HepG2 (cell line): ENCODE measurements at regions not wholly inside any gene's neighbourhood (a gene's known extent, or its start where the extent isn't known, plus 50 kb on each side); places are given as distances from the start of the nearest gene placed in this dataset.

ENCODE experiments used
- FOSL2 ChIP-seq: sonication (generic); formaldehyde crosslinking; IDR thresholded peaks from 2 replicates; pipeline ENCODE4 v1.4.0; 2020; ENCODE audit warnings: missing genetic modification reagents
- FOXA3 ChIP-seq: IDR thresholded peaks from 2 replicates; pipeline ENCODE4 v1.6.1; 2016; ENCODE audit warnings: missing genetic modification reagents, missing compliant biosample characterization
- KLF16 ChIP-seq, 2 experiments: sonication (generic) in 1 of 2; formaldehyde crosslinking in 1 of 2; IDR thresholded peaks; 2 replicates each; pipeline versions ENCODE4 v1.6.1 to v1.8.0; 2016 to 2023; ENCODE audit warnings: missing genetic modification reagents in 2 of 2, missing compliant biosample characterization in 1 of 2
- LCORL ChIP-seq, 2 experiments: fragments of 450-650 bp in 1 of 2; sonication (generic) in 1 of 2; formaldehyde crosslinking in 1 of 2; IDR thresholded peaks; 2 replicates each; pipeline versions ENCODE4 v1.5.0 to v1.6.1; 2017 to 2020; ENCODE audit warnings: antibody characterized with exemption in 1 of 2, missing genetic modification reagents in 1 of 2
- MED1 ChIP-seq: sonication (generic); formaldehyde crosslinking; IDR thresholded peaks from 2 replicates; pipeline ENCODE4 v1.4.0; 2020; ENCODE audit warnings: missing genetic modification reagents
- NR2C2 ChIP-seq: sonication (generic); formaldehyde crosslinking; IDR thresholded peaks from 2 replicates; pipeline ENCODE4 v1.4.0; 2020; ENCODE audit warnings: missing genetic modification reagents, mild to moderate bottlenecking, moderate library complexity, borderline replicate concordance
- REPIN1 ChIP-seq: sonication (generic); formaldehyde crosslinking; IDR thresholded peaks from 2 replicates; pipeline ENCODE4 v1.8.0; 2022; ENCODE audit warnings: missing genetic modification reagents, low read depth, mild to moderate bottlenecking, borderline replicate concordance
- SAP130 ChIP-seq: IDR thresholded peaks from 2 replicates; pipeline ENCODE4 v1.6.1; 2016; ENCODE audit warnings: low read depth
- THAP11 ChIP-seq: IDR thresholded peaks from 2 replicates; pipeline ENCODE4 v1.6.1; 2016; ENCODE audit warnings: missing biosample characterization, missing genetic modification reagents
- ZMYM3 ChIP-seq: sonication (generic); formaldehyde crosslinking; IDR thresholded peaks from 2 replicates; pipeline ENCODE4 v1.5.1; 2020; ENCODE audit warnings: mild to moderate bottlenecking, missing genetic modification reagents
- ZNF205 ChIP-seq: IDR thresholded peaks from 2 replicates; pipeline ENCODE4 v1.6.1; 2018; ENCODE audit warnings: missing biosample characterization, missing genetic modification reagents
- ZNF317 ChIP-seq: sonication (generic); formaldehyde crosslinking; IDR thresholded peaks from 2 replicates; pipeline ENCODE4 v1.5.0; 2020; ENCODE audit warnings: mild to moderate bottlenecking, missing genetic modification reagents
- TF ChIP-seq, protein P1 (sequence below): sonication (generic); formaldehyde crosslinking; IDR thresholded peaks from 2 replicates; pipeline ENCODE4 v1.5.1; 2020; ENCODE audit warnings: missing genetic modification reagents, mild to moderate bottlenecking, borderline replicate concordance
- TF ChIP-seq, protein P2 (sequence below): IDR thresholded peaks from 2 replicates; pipeline ENCODE4 v1.6.1; 2016; ENCODE audit warnings: low read depth
- TF ChIP-seq, protein P3 (sequence below): sonication (generic); formaldehyde crosslinking; IDR thresholded peaks from 2 replicates; pipeline ENCODE4 v1.5.1; 2020; ENCODE audit warnings: missing genetic modification reagents, mild to moderate bottlenecking, borderline replicate concordance
- TF ChIP-seq, protein P4 (sequence below): IDR thresholded peaks from 2 replicates; pipeline ENCODE4 v1.6.1; 2012; ENCODE audit warnings: low read depth, low read length, improper control_type of control experiment
- TF ChIP-seq, protein P5 (sequence below): IDR thresholded peaks from 2 replicates; pipeline ENCODE4 v1.4.0; 2020; ENCODE audit warnings: mild to moderate bottlenecking, missing genetic modification reagents

- TF ChIP-seq, protein P1, sequence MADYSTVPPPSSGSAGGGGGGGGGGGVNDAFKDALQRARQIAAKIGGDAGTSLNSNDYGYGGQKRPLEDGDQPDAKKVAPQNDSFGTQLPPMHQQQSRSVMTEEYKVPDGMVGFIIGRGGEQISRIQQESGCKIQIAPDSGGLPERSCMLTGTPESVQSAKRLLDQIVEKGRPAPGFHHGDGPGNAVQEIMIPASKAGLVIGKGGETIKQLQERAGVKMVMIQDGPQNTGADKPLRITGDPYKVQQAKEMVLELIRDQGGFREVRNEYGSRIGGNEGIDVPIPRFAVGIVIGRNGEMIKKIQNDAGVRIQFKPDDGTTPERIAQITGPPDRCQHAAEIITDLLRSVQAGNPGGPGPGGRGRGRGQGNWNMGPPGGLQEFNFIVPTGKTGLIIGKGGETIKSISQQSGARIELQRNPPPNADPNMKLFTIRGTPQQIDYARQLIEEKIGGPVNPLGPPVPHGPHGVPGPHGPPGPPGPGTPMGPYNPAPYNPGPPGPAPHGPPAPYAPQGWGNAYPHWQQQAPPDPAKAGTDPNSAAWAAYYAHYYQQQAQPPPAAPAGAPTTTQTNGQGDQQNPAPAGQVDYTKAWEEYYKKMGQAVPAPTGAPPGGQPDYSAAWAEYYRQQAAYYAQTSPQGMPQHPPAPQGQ (CRISPR knock-in tag): no peak
- TF ChIP-seq MED1 (CRISPR knock-in tag) (0 out of 2 replicates have a peak, but pooled peaks have one; percentile 38), ZMYM3 (CRISPR knock-in tag) (peak; percentile 67; the same call in 1 of the 2 replicates), ZNF317 (CRISPR knock-in tag) (0 out of 2 replicates have a peak, but pooled peaks have one; percentile 21), THAP11 (CRISPR knock-in tag) (peak; percentile 20; the same call in 1 of the 2 replicates), NR2C2 (CRISPR knock-in tag) (no peak), ZNF205 (peak; percentile 44; the same call in 1 of the 2 replicates), FOSL2 (CRISPR knock-in tag) (0 out of 2 replicates have a peak, but pooled peaks have one; percentile 44), FOXA3 (peak; percentile 6; the same call in 1 of the 2 replicates), REPIN1 (peak; percentile 73; the same call in 1 of the 2 replicates), SAP130 (0 out of 2 replicates have a peak, but pooled peaks have one; percentile 25), LCORL (IDR thresholded peaks at IDR 0.05) (no peak), LCORL (CRISPR knock-in tag; IDR thresholded peaks at IDR 0.05) (peak; percentile 53; the same call in 1 of the 2 replicates), KLF16 (CRISPR knock-in tag; IDR thresholded peaks at IDR 0.05) (0 out of 4 replicates have a peak, but pooled peaks of 1 of the 2 experiments have one; percentile 36)
- TF ChIP-seq, protein P2, sequence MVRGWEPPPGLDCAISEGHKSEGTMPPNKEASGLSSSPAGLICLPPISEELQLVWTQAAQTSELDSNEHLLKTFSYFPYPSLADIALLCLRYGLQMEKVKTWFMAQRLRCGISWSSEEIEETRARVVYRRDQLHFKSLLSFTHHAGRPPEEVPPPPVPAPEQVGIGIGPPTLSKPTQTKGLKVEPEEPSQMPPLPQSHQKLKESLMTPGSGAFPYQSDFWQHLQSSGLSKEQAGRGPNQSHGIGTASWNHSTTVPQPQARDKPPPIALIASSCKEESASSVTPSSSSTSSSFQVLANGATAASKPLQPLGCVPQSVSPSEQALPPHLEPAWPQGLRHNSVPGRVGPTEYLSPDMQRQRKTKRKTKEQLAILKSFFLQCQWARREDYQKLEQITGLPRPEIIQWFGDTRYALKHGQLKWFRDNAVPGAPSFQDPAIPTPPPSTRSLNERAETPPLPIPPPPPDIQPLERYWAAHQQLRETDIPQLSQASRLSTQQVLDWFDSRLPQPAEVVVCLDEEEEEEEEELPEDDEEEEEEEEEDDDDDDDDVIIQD (CRISPR knock-in tag): 0 out of 2 replicates have a peak, but pooled peaks have one; percentile 17
- TF ChIP-seq, protein P3, sequence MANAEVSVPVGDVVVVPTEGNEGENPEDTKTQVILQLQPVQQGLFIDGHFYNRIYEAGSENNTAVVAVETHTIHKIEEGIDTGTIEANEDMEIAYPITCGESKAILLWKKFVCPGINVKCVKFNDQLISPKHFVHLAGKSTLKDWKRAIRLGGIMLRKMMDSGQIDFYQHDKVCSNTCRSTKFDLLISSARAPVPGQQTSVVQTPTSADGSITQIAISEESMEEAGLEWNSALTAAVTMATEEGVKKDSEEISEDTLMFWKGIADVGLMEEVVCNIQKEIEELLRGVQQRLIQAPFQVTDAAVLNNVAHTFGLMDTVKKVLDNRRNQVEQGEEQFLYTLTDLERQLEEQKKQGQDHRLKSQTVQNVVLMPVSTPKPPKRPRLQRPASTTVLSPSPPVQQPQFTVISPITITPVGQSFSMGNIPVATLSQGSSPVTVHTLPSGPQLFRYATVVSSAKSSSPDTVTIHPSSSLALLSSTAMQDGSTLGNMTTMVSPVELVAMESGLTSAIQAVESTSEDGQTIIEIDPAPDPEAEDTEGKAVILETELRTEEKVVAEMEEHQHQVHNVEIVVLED (CRISPR knock-in tag): peak; percentile 36; the same call in 1 of the 2 replicates
- TF ChIP-seq, protein P4, sequence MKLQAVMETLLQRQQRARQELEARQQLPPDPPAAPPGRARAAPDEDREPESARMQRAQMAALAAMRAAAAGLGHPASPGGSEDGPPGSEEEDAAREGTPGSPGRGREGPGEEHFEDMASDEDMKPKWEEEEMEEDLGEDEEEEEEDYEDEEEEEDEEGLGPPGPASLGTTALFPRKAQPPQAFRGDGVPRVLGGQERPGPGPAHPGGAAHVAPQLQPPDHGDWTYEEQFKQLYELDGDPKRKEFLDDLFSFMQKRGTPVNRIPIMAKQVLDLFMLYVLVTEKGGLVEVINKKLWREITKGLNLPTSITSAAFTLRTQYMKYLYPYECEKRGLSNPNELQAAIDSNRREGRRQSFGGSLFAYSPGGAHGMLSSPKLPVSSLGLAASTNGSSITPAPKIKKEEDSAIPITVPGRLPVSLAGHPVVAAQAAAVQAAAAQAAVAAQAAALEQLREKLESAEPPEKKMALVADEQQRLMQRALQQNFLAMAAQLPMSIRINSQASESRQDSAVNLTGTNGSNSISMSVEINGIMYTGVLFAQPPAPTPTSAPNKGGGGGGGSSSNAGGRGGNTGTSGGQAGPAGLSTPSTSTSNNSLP: peak; percentile 90
- TF ChIP-seq, protein P5, sequence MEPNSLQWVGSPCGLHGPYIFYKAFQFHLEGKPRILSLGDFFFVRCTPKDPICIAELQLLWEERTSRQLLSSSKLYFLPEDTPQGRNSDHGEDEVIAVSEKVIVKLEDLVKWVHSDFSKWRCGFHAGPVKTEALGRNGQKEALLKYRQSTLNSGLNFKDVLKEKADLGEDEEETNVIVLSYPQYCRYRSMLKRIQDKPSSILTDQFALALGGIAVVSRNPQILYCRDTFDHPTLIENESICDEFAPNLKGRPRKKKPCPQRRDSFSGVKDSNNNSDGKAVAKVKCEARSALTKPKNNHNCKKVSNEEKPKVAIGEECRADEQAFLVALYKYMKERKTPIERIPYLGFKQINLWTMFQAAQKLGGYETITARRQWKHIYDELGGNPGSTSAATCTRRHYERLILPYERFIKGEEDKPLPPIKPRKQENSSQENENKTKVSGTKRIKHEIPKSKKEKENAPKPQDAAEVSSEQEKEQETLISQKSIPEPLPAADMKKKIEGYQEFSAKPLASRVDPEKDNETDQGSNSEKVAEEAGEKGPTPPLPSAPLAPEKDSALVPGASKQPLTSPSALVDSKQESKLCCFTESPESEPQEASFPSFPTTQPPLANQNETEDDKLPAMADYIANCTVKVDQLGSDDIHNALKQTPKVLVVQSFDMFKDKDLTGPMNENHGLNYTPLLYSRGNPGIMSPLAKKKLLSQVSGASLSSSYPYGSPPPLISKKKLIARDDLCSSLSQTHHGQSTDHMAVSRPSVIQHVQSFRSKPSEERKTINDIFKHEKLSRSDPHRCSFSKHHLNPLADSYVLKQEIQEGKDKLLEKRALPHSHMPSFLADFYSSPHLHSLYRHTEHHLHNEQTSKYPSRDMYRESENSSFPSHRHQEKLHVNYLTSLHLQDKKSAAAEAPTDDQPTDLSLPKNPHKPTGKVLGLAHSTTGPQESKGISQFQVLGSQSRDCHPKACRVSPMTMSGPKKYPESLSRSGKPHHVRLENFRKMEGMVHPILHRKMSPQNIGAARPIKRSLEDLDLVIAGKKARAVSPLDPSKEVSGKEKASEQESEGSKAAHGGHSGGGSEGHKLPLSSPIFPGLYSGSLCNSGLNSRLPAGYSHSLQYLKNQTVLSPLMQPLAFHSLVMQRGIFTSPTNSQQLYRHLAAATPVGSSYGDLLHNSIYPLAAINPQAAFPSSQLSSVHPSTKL (CRISPR knock-in tag): peak; percentile 37; the same call in 1 of the 2 replicates
Observed at GRCh38 chr2:224284134-224284946, 117.6 kb downstream of the FAM124B start (continued).
